Endothelial cell of umbilical vein (primary cell): ENCODE measurements at regions not wholly inside any gene's neighbourhood (a gene's known extent, or its start where the extent isn't known, plus 50 kb on each side); places are given as distances from the start of the nearest gene placed in this dataset.
"Not testable (repeated sequence)": the region's sequence is repeated elsewhere in the genome, so short reads cannot be mapped to it uniquely, and the experiment has no call there.

Experiments
- BruUV-seq: library from RNA; stranded (reverse); fragments of 400-500 nt; replicated peaks from 2 replicates; lab custom pipeline; 2021; lab: Mats Ljungman, UMichigan
- CTCF ChIA-PET: fragments of 300-600, 350-600 bp; sonication (Branson Sonifier 250); formaldehyde crosslinking; loops from one replicate; lab custom pipeline; 2021; ENCODE audit warnings: antibody characterized with exemption, inconsistent platforms; lab: Charles Lee
- POLR2A ChIA-PET: fragments of 300-600, 350-600 bp; sonication (Branson Sonifier 250); formaldehyde crosslinking; loops from one replicate; lab custom pipeline; 2021; ENCODE audit warnings: antibody characterized with exemption, inconsistent platforms; lab: Charles Lee
- DNase-seq: peaks from one replicate; pipeline ENCODE4 v3.0.0-alpha.2; 2011; ENCODE audit warnings: low read depth, low spot score
- FAIRE-seq: peaks from 2 replicates; lab custom pipeline; 2011; peaks lifted over from hg19 to GRCh38; lab: Jason Lieb, UNC
- H2AFZ ChIP-seq: 2 replicates; pipeline ENCODE4 v1.6.0; 2012; ENCODE audit warnings: low read depth, low read length, control low read depth, inconsistent platforms
- H3K27ac ChIP-seq: 2 replicates; pipeline ENCODE4 v1.5.1; 2011; ENCODE audit warnings: low read depth, mild to moderate bottlenecking, control low read depth, low read length, moderate library complexity; ENCODE audit not compliant: insufficient read depth
- H3K27me3 ChIP-seq, 2 experiments: 2 replicates each; pipeline versions ENCODE4 v1.6.0 to v1.6.1; 2011; ENCODE audit warnings: low read length in 2 of 2, mixed read lengths in 1 of 2; ENCODE audit not compliant: control insufficient read depth in 2 of 2, insufficient read depth in 2 of 2
- H3K36me3 ChIP-seq, 2 experiments: 2 replicates in 1 of 2; 3 replicates in 1 of 2; pipeline ENCODE4 v1.5.1; 2011; ENCODE audit warnings: low read length in 2 of 2, mild to moderate bottlenecking in 1 of 2, moderate library complexity in 1 of 2; ENCODE audit not compliant: control insufficient read depth in 2 of 2, insufficient read depth in 2 of 2; ENCODE audit errors: extremely low read depth in 1 of 2
- H3K4me1 ChIP-seq: 3 replicates; pipeline ENCODE4 v1.5.1; 2011; ENCODE audit warnings: mild to moderate bottlenecking, low read length; ENCODE audit not compliant: control insufficient read depth, insufficient read depth; ENCODE audit errors: extremely low read depth
- H3K4me2 ChIP-seq: 2 replicates; pipeline ENCODE4 v1.6.1; 2011; ENCODE audit warnings: low read length, control low read depth, mixed read lengths; ENCODE audit not compliant: insufficient read depth
- H3K4me3 ChIP-seq, 3 experiments: fragments of 200-600 bp in 1 of 3; sonication (generic), shearing (Covaris generic) in 1 of 3; replicated peaks in 1 of 3; 2 replicates each; pipeline ENCODE4 v1.5.1; 2011 to 2016; ENCODE audit warnings: control low read depth in 3 of 3, low read length in 3 of 3, mild to moderate bottlenecking in 2 of 3, inconsistent platforms in 1 of 3, low read depth in 1 of 3, moderate library complexity in 1 of 3; ENCODE audit not compliant: insufficient read depth in 1 of 3
- H3K79me2 ChIP-seq: 2 replicates; pipeline ENCODE4 v1.6.0; 2012; ENCODE audit warnings: low read length, inconsistent platforms; ENCODE audit not compliant: control insufficient read depth, insufficient read depth
- H3K9ac ChIP-seq: replicated peaks from 2 replicates; pipeline ENCODE3; 2011; ENCODE audit warnings: low read length, control low read depth; ENCODE audit not compliant: insufficient read depth; ENCODE audit errors: extremely low read depth
- H3K9me1 ChIP-seq: replicated peaks from 3 replicates; pipeline ENCODE4 v1.6.0; 2011; ENCODE audit warnings: mild to moderate bottlenecking, low read length; ENCODE audit not compliant: control insufficient read depth, insufficient read depth; ENCODE audit errors: extremely low read depth
- H3K9me3 ChIP-seq: replicated peaks from 2 replicates; pipeline ENCODE4 v1.5.1; 2012; ENCODE audit warnings: low read length, inconsistent platforms; ENCODE audit not compliant: control insufficient read depth, insufficient read depth
- H4K20me1 ChIP-seq: replicated peaks from 2 replicates; pipeline ENCODE3; 2011; ENCODE audit warnings: mild to moderate bottlenecking, low read length; ENCODE audit not compliant: control insufficient read depth, insufficient read depth; ENCODE audit errors: extremely low read depth
- EZH2 ChIP-seq: IDR thresholded peaks from 2 replicates; pipeline ENCODE4 v1.6.1; 2012; ENCODE audit warnings: borderline replicate concordance, low read depth, mild to moderate bottlenecking, moderate library complexity, low read length, inconsistent platforms; ENCODE audit not compliant: severe bottlenecking
- FOS ChIP-seq: IDR thresholded peaks from 2 replicates; pipeline ENCODE4 v1.6.1; 2011; ENCODE audit warnings: mild to moderate bottlenecking, low read length, moderate library complexity, borderline replicate concordance; ENCODE audit not compliant: insufficient read depth
- GATA2 ChIP-seq: IDR thresholded peaks from 2 replicates; pipeline ENCODE4 v1.7.0; 2011; ENCODE audit warnings: low read depth, mild to moderate bottlenecking, moderate library complexity, mixed read lengths, low read length; ENCODE audit not compliant: insufficient read length, insufficient read depth
- JUN ChIP-seq: IDR thresholded peaks from 2 replicates; pipeline ENCODE4 v1.6.1; 2011; ENCODE audit warnings: borderline replicate concordance, low read depth; ENCODE audit not compliant: insufficient read length, insufficient read depth
- MAX ChIP-seq: IDR thresholded peaks from 2 replicates; pipeline ENCODE4 v1.6.1; 2011; ENCODE audit not compliant: insufficient read depth, insufficient read length
- MYC ChIP-seq: IDR thresholded peaks from one replicate; pipeline ENCODE4 v1.6.1; 2011; ENCODE audit warnings: mild to moderate bottlenecking, low read depth, low read length
- POLR2A ChIP-seq: IDR thresholded peaks from 2 replicates; pipeline ENCODE4 v1.6.1; 2012; ENCODE audit warnings: low read depth, mild to moderate bottlenecking, control low read depth, low read length
- POLR2AphosphoS5 ChIP-seq: IDR thresholded peaks from 2 replicates; pipeline ENCODE4 v1.6.1; 2012; ENCODE audit warnings: low read depth, mild to moderate bottlenecking, control low read depth, low read length, moderate library complexity; ENCODE audit not compliant: insufficient read depth
- dilution Hi-C: fragments of 300-500 bp; cut with MboI; formaldehyde crosslinking; loops from one replicate; pipeline ENCODE4 v1.15.0; 2019; ENCODE audit warnings: low sequenced_read_pairs; ENCODE audit not compliant: extremely low pct_ligation_motif_present
- intact Hi-C: fragments of 100-400 bp; cut with micrococcal nuclease; formaldehyde crosslinking; loops from one replicate; pipeline ENCODE4 v1.10.0; 2022
- TF ChIP-seq, protein P1 (sequence below), 2 donors: IDR thresholded peaks; 1 replicate in 1 of 2; 2 replicates in 1 of 2; pipeline ENCODE4 v1.5.1; 2011; ENCODE audit warnings: low read length in 2 of 2, mild to moderate bottlenecking in 2 of 2, moderate library complexity in 2 of 2, control low read depth in 1 of 2, inconsistent platforms in 1 of 2, low read depth in 1 of 2; ENCODE audit not compliant: insufficient read depth in 1 of 2; ENCODE audit errors: extremely low read depth in 1 of 2

DNA sequence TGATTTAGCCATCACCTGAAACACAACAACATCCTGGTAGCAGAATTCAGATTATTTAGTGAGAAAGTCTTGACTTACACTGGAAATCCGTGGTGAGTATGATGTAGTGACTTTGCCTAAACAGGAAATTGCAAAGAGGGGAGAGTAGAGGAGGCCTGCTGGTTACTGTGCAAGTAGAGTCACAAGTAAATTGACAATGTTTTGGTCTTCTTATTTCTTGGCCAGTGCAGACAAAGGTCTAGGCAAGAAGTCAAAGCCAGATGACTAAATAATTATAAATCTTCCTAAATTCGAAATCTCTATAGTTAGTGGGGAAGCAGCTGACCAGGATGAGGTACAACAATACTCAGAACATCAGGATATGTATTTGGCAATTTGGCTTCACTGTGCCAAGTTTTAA lies 159.5 kb upstream of the KCTD3 start:
- CTCF ChIA-PET, result interaction anchor here (0.8 kb wide), 2 partner anchors 116 to 226 kb away, joined by 3 to 4 read pairs; no protein-coding TSS in a partner anchor

GRCh38 chr1:215409546-215409945 lies 157.6 kb upstream of the KCTD3 start:
- CTCF ChIA-PET, result not testable (repeated sequence)
- intact Hi-C loops, result loop anchor here (5.0 kb wide), 1 partner anchor 127 kb away; no protein-coding TSS in a partner anchor

More for the DNA sequence above, 159.5 kb upstream of the KCTD3 start:
- H2AFZ ChIP-seq, result no peak overlapping the region
- dilution Hi-C loops (no loop called here), intact Hi-C loops (loop anchor here (5.0 kb wide), 1 partner anchor 125 kb away; no protein-coding TSS in a partner anchor)
- no peaks in the 10 kb centered on the region for H3K9me1 ChIP-seq
- H3K4me2 ChIP-seq, result no peak overlapping the region
- TF ChIP-seq JUN, result no peak
- TF ChIP-seq MYC, result no peak
- TF ChIP-seq GATA2, result no peak
- no peak for TF ChIP-seq POLR2AphosphoS5
- TF ChIP-seq, protein P1, sequence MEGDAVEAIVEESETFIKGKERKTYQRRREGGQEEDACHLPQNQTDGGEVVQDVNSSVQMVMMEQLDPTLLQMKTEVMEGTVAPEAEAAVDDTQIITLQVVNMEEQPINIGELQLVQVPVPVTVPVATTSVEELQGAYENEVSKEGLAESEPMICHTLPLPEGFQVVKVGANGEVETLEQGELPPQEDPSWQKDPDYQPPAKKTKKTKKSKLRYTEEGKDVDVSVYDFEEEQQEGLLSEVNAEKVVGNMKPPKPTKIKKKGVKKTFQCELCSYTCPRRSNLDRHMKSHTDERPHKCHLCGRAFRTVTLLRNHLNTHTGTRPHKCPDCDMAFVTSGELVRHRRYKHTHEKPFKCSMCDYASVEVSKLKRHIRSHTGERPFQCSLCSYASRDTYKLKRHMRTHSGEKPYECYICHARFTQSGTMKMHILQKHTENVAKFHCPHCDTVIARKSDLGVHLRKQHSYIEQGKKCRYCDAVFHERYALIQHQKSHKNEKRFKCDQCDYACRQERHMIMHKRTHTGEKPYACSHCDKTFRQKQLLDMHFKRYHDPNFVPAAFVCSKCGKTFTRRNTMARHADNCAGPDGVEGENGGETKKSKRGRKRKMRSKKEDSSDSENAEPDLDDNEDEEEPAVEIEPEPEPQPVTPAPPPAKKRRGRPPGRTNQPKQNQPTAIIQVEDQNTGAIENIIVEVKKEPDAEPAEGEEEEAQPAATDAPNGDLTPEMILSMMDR (IDR thresholded peaks at IDR 0.05; ENCODE audit: extremely low read depth in 1 of 2, insufficient read depth in 1 of 2, low read depth in 1 of 2, low read length in 2 of 2), result no peak
- TF ChIP-seq FOS, result no peak
- no peak for TF ChIP-seq MAX
- TF ChIP-seq POLR2A, result no peak
- no peak for TF ChIP-seq EZH2
- BruUV-seq, result no TSS peak
- FAIRE-seq (no peak), DNase-seq (peak; percentile 26)
- H3K27ac ChIP-seq, result no peak overlapping the region
- no peaks in the 10 kb centered on the region for H4K20me1 ChIP-seq
- POLR2A ChIA-PET, result no interaction called here
- no peak overlapping the region for H3K4me3 ChIP-seq
- H3K9me3 ChIP-seq, result no peaks in the 10 kb centered on the region
- no peak overlapping the region for H3K9ac ChIP-seq
- no peaks in the 10 kb centered on the region for H3K36me3 ChIP-seq
- no peaks in the 10 kb centered on the region for H3K27me3 ChIP-seq
- H3K4me1 ChIP-seq, result peaks cover 10% of the 10 kb centered on the region
- H3K79me2 ChIP-seq, result no peaks in the 10 kb centered on the region

DNA sequence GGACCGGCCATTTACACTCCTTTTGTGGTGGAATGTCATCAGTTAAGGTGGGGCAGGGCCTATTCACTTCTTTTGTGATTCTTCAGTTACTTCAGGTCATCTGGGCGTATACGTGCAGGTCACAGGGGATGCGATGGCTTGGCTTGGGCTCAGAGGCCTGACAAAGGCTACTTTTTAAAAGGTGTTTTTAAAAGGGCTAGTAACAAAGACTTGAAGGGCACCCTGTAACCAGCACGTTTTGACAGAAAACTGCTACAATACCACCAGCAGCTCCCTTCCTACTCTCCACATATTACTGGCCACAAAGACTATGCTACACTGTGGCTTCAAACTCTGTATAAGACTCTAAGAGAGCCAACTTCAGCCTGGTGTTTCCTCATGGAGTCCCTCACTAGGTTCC lies 151.6 kb upstream of the KCTD3 start:
- dilution Hi-C loops, H3K27me3 ChIP-seq, H3K36me3 ChIP-seq, H3K9ac ChIP-seq, H3K9me1 ChIP-seq, H4K20me1 ChIP-seq, H3K9me3 ChIP-seq, POLR2A ChIA-PET, intact Hi-C loops, CTCF ChIA-PET, FAIRE-seq, H3K79me2 ChIP-seq, BruUV-seq, DNase-seq, H3K27ac ChIP-seq, H3K4me1 ChIP-seq, H3K4me3 ChIP-seq, H2AFZ ChIP-seq, H3K4me2 ChIP-seq: not testable (repeated sequence)

More at GRCh38 chr1:215409546-215409945, 157.6 kb upstream of the KCTD3 start:
- H2AFZ ChIP-seq, H3K9ac ChIP-seq, BruUV-seq, H3K4me3 ChIP-seq, H4K20me1 ChIP-seq, POLR2A ChIA-PET, dilution Hi-C loops, H3K9me1 ChIP-seq, H3K79me2 ChIP-seq, H3K9me3 ChIP-seq, H3K4me2 ChIP-seq, H3K36me3 ChIP-seq, FAIRE-seq, H3K4me1 ChIP-seq, DNase-seq, H3K27ac ChIP-seq, H3K27me3 ChIP-seq: not testable (repeated sequence)
